Heart left ventricle (tissue), 13 donors: ENCODE measurements at regions not wholly inside any gene's neighbourhood (a gene's known extent, or its start where the extent isn't known, plus 50 kb on each side); places are given as distances from the start of the nearest gene placed in this dataset.

Experiments
- CTCF ChIP-seq, 12 donors: fragments of 200-600 bp; sonication (generic) in 4 of 12; IDR thresholded peaks; one replicate each; pipeline versions ENCODE4 v1.5.0 to v1.8.0; 2018 to 2022; ENCODE audit warnings: antibody characterized with exemption in 12 of 12, mild to moderate bottlenecking in 5 of 12
- POLR2A ChIP-seq, 2 donors: fragments of 450-650 bp; IDR thresholded peaks; one replicate each; pipeline ENCODE4 v1.6.1; 2017; ENCODE audit warnings: antibody characterized with exemption in 2 of 2, mild to moderate bottlenecking in 2 of 2, moderate library complexity in 2 of 2
- donor health status: ischemic (EF 13 %, LVEDD 7.1; RV severe dilation, severe dysfunction).
- donor health status: DM: no; HTN: yes; CAD: no.
- donor health status: DM: no; HTN: no; CAD: no.
- donor health status: ischemic (EF 25% LVEDD 6.9; RV normal size, moderate dysfunction).
- donor health status: ischemic (EF 25% LVEDD 5.7; RV mildly dilated, moderate dysfunction).
- donor health status: ischemic (EF 35%, LVEDD 5.7; RV mildly dilated, moderate dysfunction).
- donor health status: nonischemic (EF 11% LVEDD 7.7; RV severe dilation, severe dysfunction).
- donor health status: DM: yes; HTN: yes; CAD: no.
- donor health status: PGD.
- donor health status: ischemic (EF 29% LVEDD 5.4; RV normal size, mild dysfunction).
- donor health status: nonischemic (EF 23%, LVEDD 6.1; RV moderate dilation, normal function).

GRCh38 chrX:98141466-98141865 lies 1257.8 kb downstream of the RPA4 start:
- TF ChIP-seq CTCF (IDR thresholded peaks at IDR 0.05) (no peak), POLR2A (IDR thresholded peaks at IDR 0.05) (no peak)
